Mucosa of gallbladder (tissue), 1 donor: ENCODE measurements at regions not wholly inside any gene's neighbourhood (a gene's known extent, or its start where the extent isn't known, plus 50 kb on each side); places are given as distances from the start of the nearest gene placed in this dataset.
"Not testable (repeated sequence)": the region's sequence is repeated elsewhere in the genome, so short reads cannot be mapped to it uniquely, and the experiment has no call there.

Experiments used
- DNase-seq: peaks from one replicate; pipeline ENCODE4 v3.0.0-alpha.2; 2020; ENCODE audit warnings: low spot score
- donor health status: DM: no; HTN: no; CAD: no.

- no peak for DNase-seq
Measured at GRCh38 chr6:33895296-33895695, 91.5 kb upstream of the MLN start.

DNA sequence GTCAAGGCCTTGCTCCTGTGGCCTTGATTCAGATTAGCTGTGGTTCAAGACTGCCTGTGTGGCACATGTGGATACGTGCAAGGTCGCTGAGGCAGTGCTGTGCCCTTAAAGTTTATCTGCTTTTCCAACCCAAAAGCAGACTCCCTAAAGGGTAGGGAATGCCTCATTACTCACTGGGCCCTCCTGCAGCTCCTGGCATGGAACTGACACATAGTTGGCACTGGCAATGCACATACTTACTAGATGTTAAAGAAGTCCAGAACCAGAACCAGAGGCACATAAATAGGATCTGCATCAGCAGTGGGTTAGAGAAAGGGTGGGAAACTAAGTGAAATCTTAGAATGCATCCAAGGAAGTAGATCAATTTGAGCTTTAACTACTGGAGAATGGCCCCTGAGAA, 90.6 kb upstream of the MLN start:
- DNase-seq: no peak

GRCh38 chr6:33892581-33893346, 89.0 kb upstream of the MLN start:
- no peak for DNase-seq

DNA sequence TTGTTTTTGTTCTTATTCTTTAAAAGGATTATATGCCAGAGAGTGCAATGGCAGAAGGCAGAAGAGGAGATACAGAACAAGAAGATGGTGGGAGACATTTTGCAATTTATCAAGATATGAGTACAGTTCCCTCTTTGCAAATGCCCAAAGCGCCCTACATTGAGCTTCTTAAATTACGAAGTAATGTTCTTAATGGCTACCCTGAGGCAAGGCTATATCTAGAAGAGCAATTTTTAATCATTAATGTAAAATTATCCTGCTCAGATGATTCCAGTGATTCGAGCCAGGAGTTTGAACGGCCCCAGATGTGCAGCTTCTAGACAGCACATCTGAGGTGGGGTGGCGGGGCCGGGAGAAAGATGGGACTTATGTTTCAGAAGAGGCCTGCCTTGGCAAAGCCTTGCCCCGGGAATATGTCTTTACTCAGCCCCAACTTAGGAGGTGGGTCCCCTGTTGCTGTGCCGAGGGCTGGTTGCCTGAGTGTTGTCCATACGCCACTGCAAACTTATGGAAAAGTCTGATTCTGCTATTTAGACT, 84.9 kb upstream of the MLN start:
- DNase-seq: no peak

GRCh38 chr6:33888183-33888582, 84.4 kb upstream of the MLN start:
- DNase-seq: no peak

- DNase-seq: peak; percentile 45
Measured at GRCh38 chr6:33886673-33887144, 82.9 kb upstream of the MLN start.

GRCh38 chr6:33885132-33886057, 81.6 kb upstream of the MLN start:
- no peak for DNase-seq

DNA sequence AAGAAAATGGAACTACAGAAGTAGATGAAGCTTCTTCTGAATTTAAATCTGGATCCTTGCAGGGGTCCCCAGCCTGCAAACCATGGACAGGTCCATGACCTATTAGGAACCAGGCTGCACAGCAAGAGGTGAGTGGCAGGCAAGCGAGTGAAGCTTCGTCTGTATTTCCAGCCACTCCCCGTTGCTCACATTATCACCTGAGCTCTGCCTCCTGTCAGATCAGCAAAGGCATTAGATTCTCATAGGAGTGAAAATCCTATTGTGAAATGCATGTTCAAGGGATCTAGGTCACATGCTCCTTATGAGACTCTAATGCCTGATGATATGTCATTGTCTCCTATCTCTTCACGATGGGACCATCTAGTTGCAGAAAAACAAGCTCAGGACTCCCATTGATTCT, 79.8 kb upstream of the MLN start:
- not testable (repeated sequence) for DNase-seq

DNA sequence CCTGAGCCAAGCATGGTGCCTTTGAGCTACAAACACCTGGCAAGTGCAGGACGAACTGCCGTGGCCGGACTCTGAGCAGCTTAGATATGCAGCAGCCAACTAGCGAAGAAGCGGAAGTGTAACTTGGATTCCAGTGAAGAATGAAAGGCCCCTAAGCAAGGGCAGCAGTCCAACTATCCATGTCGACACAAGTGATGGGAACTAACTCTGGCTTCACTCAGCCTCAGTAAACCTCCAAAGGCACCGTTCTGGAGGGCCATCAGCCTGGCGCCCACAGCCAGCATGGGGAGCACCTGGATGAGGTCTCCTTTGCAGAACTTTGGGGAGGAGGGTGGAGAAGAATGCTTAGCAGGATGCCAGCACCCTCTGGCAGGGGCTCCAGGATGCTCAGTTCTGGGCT, 78.4 kb upstream of the MLN start:
- peak; percentile 40 for DNase-seq

DNA sequence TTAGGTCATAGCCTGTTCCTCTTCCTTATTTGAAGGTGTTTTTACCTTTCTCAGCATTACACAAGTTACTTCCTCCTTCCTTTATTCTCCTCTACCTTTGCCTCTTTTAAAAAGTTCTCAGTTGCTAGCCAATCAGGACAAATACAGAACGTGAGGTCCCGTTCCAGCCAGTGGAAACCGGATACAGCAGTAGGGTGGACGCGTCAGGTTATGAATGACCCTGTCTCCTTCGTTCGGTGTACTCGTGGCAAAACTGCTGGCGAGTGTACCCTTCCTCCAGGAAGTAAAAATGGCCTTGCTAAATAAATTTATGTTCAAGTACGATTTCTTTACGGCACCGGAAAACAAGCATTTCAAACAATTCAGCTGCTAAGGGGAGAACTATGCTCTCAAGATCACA, 77.0 kb upstream of the MLN start:
- peak; percentile 46 for DNase-seq

- no peak for DNase-seq
Measured at GRCh38 chr6:33880104-33880678, 76.4 kb upstream of the MLN start.

GRCh38 chr6:33878562-33878961, 74.8 kb upstream of the MLN start:
- peak; percentile 30 for DNase-seq

DNA sequence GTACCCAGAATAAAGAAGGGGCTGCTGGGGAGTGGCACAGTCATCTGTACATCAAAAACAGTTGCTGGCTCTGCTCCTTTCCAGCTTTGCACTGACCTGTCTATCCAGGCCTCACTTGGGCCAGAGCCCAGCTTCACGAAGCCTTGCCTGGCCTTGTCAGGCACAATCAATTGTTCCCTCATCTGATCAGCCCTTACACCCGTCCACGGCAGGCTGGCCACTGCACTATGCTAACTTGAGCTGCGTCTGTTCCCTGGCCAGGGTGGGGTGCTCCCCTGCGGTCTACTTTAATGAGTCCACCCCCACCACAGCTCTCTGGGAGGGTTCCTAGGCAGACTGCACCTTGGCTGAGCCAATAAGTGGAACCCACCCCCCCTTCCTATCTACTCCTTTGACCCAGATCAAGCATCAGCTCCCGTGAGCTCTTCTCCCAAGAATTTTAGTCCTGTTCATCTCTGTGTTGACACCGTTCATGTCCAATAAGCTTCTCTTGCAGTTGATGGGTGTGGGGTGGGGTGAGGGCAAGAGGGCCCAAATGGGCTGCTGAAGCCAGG, 74.3 kb upstream of the MLN start:
- DNase-seq: peak; percentile 82

GRCh38 chr6:33875696-33876095, 71.9 kb upstream of the MLN start:
- DNase-seq: no peak

GRCh38 chr6:33875141-33875581, 71.4 kb upstream of the MLN start:
- no peak for DNase-seq

DNA sequence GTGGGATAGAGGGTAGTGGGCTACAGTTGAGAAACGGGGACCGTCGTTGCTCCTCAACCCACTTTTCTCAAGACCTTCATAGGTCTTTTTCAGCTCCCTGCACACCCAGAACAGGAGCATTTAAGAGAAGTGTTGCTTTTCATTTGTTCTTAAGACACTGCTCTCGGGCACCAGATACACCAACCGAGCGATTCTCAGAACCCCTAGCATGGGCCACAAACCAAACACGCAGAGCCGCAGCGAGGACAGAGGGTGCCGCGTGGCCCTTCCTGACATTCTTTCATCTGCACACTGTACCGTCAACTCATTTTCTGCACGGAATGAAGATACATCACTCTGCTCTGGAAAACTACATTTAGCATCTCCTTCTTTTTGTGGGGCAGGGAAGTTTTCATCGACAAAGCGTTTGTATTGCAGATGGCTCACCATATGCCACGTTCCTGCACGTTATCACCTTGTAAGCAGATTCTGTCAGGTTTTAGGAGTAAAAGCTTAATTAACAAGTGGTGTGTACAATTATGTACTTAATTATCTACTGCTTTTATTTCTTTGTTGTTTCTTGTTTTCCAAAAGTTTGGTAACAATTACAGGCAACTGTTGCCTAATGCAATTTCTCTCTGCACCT, 70.4 kb upstream of the MLN start:
- DNase-seq: no peak

GRCh38 chr6:33872761-33873160, 69.0 kb upstream of the MLN start:
- no peak for DNase-seq

DNA sequence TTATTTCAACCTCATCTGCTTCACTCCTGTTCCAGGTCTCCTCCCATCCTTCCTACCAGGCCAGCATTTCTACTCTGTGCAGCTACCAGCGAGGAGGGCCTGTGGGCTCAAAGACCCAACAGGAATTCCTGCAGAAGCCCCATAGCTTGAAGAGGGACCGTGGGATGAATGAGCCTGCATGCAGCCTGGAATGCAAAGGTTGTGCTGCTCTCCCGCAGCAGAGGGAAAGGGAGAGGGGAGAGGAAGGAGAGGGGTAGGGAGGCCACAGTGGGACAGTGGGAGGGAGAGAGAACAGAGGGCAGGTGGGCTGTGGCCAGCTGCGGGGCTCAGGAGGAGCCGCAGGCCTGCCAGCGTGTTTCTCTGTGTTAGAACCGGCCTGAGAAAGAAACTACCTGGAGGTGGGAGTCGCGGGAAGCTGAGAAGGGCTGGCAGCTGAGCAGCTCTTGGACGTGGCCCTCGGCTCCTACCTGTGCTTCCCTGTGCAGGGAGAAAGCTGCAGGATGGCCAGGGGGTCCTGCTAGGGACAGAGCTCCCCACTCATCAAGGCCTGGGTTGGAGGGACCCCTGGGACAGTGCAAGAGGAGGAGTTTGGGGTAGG, 66.1 kb upstream of the MLN start:
- no peak for DNase-seq

- DNase-seq: no peak
Measured at GRCh38 chr6:33869121-33869520, 65.3 kb upstream of the MLN start.

DNA sequence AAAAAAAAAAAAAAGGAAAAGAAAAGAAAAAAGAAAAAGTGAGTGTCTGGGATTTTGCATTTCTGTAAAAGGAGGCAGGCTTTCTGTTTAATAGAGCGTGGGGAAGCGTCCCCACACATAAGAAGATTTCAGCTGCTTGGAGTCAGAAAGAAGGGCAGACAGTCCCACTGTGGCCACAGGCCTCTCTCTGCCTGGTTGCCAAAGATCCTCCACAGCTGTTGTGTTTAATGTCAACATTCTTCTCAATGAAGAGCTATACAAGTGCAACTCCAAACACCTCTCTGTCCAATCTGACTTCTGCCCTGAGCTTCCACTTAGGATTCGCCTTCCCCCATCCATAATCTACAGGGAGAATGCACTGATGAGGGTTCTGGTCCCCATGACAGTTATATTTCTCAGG, 64.3 kb upstream of the MLN start:
- no peak for DNase-seq

GRCh38 chr6:33865478-33866077, 61.8 kb upstream of the MLN start:
- no peak for DNase-seq
